ENCODE measurements at regions not wholly inside any gene's neighbourhood (a gene's known extent, or its start where the extent isn't known, plus 50 kb on each side); places are given as distances from the start of the nearest gene placed in this dataset.

DNA sequence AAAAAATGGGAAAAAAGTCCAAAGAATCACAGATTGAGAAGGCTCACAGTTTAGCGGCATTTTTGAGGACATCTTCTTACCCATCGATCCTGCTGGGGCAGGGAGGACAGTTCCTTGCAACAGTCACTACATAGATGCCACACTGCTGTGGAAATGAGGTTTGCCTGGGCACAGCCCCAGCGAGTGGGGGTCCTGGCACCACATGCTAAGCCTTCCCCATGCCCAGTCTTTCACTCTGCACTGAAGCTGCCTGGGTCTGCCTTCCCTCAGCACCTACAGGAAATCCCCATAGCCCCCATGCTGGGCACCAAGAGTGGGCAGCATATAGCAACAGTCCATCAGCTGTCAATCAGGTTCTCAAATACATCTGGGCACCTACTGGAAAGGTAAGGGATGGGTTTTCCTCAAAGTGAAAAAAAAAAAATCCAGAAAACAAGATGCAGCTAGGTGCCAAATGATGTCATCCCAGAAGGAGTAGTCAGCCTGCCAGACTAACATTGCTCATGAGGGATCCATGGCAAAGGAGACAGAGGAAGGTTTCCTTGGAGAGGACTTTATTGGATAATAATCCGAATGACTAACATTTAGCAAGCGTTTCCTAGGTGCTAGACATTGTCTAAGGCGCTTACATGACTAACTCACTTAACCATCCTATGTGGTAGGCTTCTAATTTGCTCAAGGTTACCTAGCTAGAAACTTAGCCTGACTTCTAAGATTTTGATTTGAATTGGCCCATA is 125.7 kb upstream of the CXCL12 start:
- Mint-ChIP-seq H3K4me3 (no peak overlapping the region), H3K36me3 (ENCODE audit: insufficient read depth) (no peaks in the 10 kb centered on the region), H3K4me1 (ENCODE audit: low read depth) (no peaks in the 10 kb centered on the region), H3K27me3 (ENCODE audit: low read depth) (no peaks in the 10 kb centered on the region), H3K9me3 (no peaks in the 10 kb centered on the region)
- ATAC-seq (no peak), DNase-seq (no peak)

DNA sequence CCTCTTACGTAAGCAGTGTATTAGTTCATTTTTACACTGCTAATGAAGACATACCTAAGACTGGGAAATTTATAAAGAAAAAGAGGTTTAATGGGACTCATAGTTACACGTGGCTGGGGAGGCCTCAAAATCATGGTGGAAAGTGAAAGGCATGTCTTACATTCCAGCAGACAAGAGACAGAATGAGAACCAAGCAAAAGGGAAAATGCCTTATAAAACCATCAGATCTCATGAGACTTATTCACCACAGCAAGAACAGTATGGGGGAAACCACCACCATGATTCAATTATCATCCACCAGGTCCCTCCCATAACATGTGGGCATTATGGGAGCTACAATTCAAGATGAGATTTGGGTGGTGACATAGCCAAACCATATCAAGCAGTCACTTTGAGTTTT is 126.3 kb upstream of the CXCL12 start:
- H3K4me1 Mint-ChIP-seq (ENCODE audit: low read depth), result no peaks in the 10 kb centered on the region

DNA sequence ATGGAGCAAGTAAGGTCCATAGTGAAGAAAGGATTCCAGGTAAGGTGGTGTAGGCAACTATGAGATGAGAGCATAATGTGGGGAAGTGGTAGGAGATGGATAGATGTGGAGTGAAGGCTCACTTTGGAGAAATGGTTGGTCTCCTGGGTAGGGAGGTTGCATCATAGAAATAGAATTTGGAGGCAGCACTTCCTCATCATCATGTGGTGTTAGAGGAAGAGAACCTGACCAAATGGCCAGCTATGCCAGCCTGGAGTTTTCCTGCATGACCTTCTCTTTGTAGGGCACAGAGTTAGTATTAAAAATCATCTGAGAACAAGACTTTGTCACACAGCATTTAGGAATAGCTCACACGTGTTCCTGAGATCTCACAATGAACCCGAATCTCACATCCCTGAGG is 126.7 kb upstream of the CXCL12 start:
- Mint-ChIP-seq H3K4me3 (no peak overlapping the region), H3K36me3 (ENCODE audit: insufficient read depth) (no peaks in the 10 kb centered on the region), H3K4me1 (ENCODE audit: low read depth) (no peaks in the 10 kb centered on the region), H3K9me3 (no peaks in the 10 kb centered on the region), H3K27me3 (ENCODE audit: low read depth) (no peaks in the 10 kb centered on the region)
- DNase-seq (no peak), ATAC-seq (no peak)

More for the DNA sequence above, 126.3 kb upstream of the CXCL12 start:
- ATAC-seq (no peak), DNase-seq (no peak)
- no peaks in the 10 kb centered on the region for H3K36me3 Mint-ChIP-seq (ENCODE audit: insufficient read depth)
- H3K27me3 Mint-ChIP-seq (ENCODE audit: low read depth), result no peaks in the 10 kb centered on the region
- no peaks in the 10 kb centered on the region for H3K9me3 Mint-ChIP-seq
- H3K4me3 Mint-ChIP-seq, result no peak overlapping the region

DNA sequence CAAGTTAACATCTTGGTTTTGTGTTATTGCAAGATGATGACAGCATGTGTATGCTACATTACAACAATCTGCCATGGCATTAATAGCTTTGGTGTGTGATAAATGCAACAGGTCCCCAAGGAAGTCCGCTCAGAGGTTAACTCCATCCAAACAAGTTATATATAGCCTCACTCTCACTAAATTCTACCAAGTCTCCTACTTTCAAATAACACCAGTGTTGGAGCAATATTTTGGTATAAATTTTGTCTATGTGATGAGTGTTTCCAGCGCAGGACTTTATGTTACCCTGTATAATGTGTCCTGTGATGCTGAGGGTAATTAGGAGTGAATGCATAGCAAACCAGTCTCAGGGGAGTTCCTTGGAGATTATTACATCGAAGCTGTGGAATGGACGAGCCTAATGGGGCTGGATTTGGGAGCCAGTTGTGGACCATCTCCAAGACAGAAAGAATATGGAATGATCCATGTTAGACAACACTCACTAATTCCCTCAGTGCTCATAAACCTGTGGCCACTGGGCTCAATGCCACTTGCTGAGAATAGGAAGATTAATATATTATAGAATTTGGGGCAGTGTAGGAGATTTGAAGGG is 127.6 kb upstream of the CXCL12 start:
- ATAC-seq, result no peak
- H3K4me1 Mint-ChIP-seq (ENCODE audit: low read depth), result no peaks in the 10 kb centered on the region

DNA sequence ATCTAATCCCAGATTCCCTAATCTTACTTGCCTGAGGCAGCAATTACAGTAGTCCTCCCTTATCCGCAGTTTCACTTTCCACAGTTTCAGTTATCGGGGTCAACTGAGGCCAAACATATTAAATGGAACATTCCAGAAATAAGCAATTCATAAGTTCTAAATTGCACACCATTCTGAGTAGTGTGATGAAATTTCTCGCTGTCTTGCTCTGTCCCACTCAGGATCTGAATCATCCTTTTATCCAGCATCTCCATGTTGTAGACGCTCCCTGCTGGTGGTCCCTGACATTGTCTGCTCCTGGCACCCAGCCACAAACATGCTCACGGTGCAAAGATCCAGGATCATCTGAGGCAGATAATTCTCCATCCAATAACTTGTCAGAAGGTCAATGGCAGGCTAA is 128.7 kb upstream of the CXCL12 start:
- H3K4me1 Mint-ChIP-seq (ENCODE audit: low read depth), result no peaks in the 10 kb centered on the region
- H3K27me3 Mint-ChIP-seq (ENCODE audit: low read depth), result no peaks in the 10 kb centered on the region
- ATAC-seq, result no peak
- no peaks in the 10 kb centered on the region for H3K9me3 Mint-ChIP-seq
- H3K4me3 Mint-ChIP-seq, result no peak overlapping the region
- DNase-seq, result no peak
- no peaks in the 10 kb centered on the region for H3K36me3 Mint-ChIP-seq (ENCODE audit: insufficient read depth)

More for the DNA sequence above, 127.6 kb upstream of the CXCL12 start:
- Mint-ChIP-seq H3K4me3 (no peak overlapping the region), H3K9me3 (no peaks in the 10 kb centered on the region), H3K27me3 (ENCODE audit: low read depth) (no peaks in the 10 kb centered on the region), H3K36me3 (ENCODE audit: insufficient read depth) (no peaks in the 10 kb centered on the region)
- DNase-seq, result no peak

DNA sequence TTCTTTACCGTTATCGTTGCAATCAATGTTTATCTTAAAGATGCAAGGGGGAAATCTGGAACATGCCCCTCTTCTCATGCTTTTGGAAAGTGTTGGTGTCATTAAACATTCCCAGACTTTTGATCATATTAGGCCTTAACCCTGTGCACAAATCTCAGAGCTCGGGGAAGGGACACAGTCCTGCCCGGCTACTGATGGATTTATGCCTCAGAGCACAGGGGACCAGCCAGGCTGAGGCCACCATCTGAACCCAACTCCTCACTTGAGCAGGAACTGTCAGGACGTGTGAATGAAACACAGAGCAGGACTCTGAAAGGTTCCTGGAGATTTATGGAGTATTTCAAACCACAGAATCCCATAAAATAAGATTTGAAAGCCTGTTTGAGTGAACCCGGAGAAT is 132.0 kb upstream of the CXCL12 start:
- no peaks in the 10 kb centered on the region for H3K4me1 Mint-ChIP-seq (ENCODE audit: low read depth)
- no peaks in the 10 kb centered on the region for H3K36me3 Mint-ChIP-seq (ENCODE audit: insufficient read depth)
- no peaks in the 10 kb centered on the region for H3K9me3 Mint-ChIP-seq
- ATAC-seq (no peak), DNase-seq (no peak)
- H3K27me3 Mint-ChIP-seq (ENCODE audit: low read depth), result no peaks in the 10 kb centered on the region
- no peak overlapping the region for H3K4me3 Mint-ChIP-seq

DNA sequence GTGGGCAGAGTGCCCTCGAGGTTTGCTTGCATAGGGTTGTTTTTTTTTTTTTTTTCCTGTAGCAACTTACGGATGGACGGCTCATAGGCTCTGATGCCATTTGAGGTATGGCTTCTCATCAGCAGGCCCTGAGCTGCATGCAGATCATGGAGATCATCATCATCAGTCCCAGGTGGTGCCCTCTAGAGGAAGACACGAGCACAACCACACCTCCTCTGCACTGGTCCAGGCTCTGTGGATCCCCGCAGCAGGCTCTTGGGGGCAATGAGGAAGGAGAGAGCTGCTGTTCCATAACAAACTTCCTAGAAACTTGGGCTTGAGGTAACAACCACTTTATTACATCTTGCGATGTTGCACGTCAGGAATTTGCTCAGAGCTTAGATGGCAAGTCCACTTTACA is 132.7 kb upstream of the CXCL12 start:
- H3K4me3 Mint-ChIP-seq, result no peak overlapping the region
- ATAC-seq (no peak), DNase-seq (no peak)
- H3K9me3 Mint-ChIP-seq, result no peaks in the 10 kb centered on the region
- no peaks in the 10 kb centered on the region for H3K27me3 Mint-ChIP-seq (ENCODE audit: low read depth)
- H3K36me3 Mint-ChIP-seq (ENCODE audit: insufficient read depth), result no peaks in the 10 kb centered on the region
- H3K4me1 Mint-ChIP-seq (ENCODE audit: low read depth), result no peaks in the 10 kb centered on the region

DNA sequence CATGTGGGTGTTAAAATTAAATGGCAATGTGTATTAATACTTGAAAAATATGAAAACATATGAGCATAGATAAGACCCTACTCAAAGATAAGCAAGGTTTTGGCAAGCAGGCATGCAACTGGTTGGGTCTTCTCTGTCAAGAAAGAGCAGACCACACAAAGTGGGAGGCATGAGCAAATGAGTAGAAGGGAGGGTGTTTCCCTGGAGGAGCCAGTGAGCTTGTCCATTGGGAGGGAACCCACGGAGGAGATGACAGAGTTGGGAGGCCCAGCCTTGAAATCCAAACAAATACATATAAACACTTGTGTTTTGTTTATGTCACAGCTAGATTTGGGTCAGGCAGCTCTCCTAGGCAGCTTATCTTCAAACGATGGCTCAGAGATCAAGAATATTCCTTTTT is 134.5 kb upstream of the CXCL12 start:
- no peak for ATAC-seq
- Mint-ChIP-seq H3K36me3 (ENCODE audit: insufficient read depth) (no peaks in the 10 kb centered on the region), H3K9me3 (peaks cover 3% of the 10 kb centered on the region), H3K4me1 (ENCODE audit: low read depth) (no peaks in the 10 kb centered on the region), H3K27me3 (ENCODE audit: low read depth) (no peaks in the 10 kb centered on the region), H3K4me3 (no peak overlapping the region)
- DNase-seq, result no peak

DNA sequence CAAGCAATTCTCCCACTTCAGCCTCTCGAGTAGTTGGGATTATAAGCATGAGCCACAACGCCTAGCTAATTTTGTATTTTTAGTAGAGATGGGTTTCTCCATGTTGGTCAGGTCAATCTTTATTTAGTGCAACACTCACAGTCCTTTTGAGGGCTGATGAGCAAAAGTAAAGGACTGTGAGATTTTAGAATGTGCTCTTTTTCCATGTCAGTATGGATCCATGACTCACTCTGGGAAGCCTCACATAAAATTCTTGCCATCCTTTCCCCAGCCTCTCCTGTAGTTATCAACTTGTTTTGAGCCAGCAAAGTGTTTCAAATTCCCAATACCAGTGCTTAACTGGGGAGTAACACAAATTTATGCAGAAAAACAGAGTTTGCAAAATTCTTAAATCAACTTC is 135.8 kb upstream of the CXCL12 start:
- Mint-ChIP-seq H3K4me3 (no peak overlapping the region), H3K27me3 (ENCODE audit: low read depth) (no peaks in the 10 kb centered on the region), H3K36me3 (ENCODE audit: insufficient read depth) (no peaks in the 10 kb centered on the region), H3K9me3 (peaks cover 11% of the 10 kb centered on the region), H3K4me1 (ENCODE audit: low read depth) (no peaks in the 10 kb centered on the region)
- DNase-seq (no peak), ATAC-seq (no peak)

DNA sequence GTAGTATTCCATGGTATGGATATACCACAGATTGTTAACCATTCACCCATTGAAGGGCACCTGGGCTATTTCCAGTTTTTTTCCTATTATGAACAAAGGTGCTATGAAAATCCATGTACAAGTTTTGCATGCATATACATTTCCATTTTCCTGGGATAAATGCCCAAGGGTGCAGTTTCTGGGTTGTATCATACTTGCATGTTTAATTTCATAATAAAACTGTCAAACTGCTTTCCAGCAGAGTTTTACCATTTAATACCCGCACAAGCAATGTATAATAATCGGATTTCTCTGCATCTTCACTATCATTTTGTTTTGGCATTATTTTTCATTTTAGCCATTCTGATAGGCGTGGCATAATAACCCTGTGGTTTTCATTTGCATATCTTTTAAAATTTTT is 154.3 kb upstream of the CXCL12 start:
- H3K4me3 Mint-ChIP-seq, result no peak overlapping the region
- no peaks in the 10 kb centered on the region for H3K4me1 Mint-ChIP-seq (ENCODE audit: low read depth)
- H3K27me3 Mint-ChIP-seq (ENCODE audit: low read depth), result no peaks in the 10 kb centered on the region
- ATAC-seq (no peak), DNase-seq (no peak)
- H3K36me3 Mint-ChIP-seq (ENCODE audit: insufficient read depth), result no peaks in the 10 kb centered on the region
- peaks cover 25% of the 10 kb centered on the region for H3K9me3 Mint-ChIP-seq

DNA sequence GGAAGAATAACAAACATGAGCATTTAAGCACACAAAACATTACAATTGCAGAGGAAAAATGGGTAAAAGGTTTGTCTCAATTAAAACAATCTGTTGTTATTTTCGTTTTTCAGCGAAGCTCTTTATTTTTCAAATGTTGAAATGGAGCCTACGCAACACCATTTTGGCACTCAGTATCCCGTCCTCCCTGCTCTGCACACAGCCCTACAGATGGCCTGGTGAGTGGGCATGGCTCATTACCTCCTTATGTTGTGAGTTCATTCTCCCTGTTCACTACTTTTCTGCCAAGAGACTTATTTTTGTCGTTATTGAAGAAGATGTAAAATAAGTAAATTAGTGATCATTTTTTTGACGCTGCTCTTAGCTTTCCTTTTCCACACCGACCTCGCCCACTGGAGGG is 167.8 kb upstream of the CXCL12 start:
- peaks cover 21% of the 10 kb centered on the region for H3K9me3 Mint-ChIP-seq
- no peak for ATAC-seq

DNA sequence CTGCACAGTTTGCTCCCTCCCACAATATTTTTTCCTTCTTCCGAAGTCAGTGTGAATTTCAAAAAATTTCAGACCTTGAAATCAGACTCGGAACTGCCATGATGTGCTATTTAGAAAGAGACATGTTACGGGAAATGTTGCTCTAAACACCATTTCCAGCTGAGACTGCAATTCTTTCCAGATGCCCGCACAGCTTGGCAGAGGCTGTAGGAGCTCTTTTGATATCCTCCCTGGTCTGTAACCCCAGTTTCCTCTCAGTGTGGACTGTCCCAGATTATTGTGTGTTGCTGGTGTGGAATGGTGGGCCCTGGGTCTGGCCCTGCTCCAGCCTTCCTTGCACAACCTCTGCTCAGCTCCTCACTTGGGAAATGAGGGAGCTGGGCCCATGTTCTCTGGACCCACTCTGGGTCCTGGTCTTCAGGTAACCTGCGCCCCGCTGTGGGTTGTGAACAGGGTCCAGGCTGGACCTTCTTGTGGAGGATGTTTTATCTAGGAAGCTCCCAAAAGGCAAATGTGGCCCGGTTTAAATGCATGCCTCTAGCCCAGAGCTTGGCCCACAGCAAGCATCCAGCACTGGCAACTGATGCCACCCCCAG is 172.8 kb upstream of the CXCL12 start:
- Mint-ChIP-seq H3K9me3 (no peaks in the 10 kb centered on the region), H3K36me3 (ENCODE audit: insufficient read depth) (no peaks in the 10 kb centered on the region), H3K4me3 (no peak overlapping the region), H3K27me3 (ENCODE audit: low read depth) (no peaks in the 10 kb centered on the region), H3K4me1 (ENCODE audit: low read depth) (no peaks in the 10 kb centered on the region)
- ATAC-seq, result no peak
- DNase-seq, result no peak

More for the DNA sequence above, 167.8 kb upstream of the CXCL12 start:
- H3K27me3 Mint-ChIP-seq (ENCODE audit: low read depth), result no peaks in the 10 kb centered on the region
- H3K4me3 Mint-ChIP-seq, result no peak overlapping the region
- no peaks in the 10 kb centered on the region for H3K4me1 Mint-ChIP-seq (ENCODE audit: low read depth)
- no peak for DNase-seq
- H3K36me3 Mint-ChIP-seq (ENCODE audit: insufficient read depth), result no peaks in the 10 kb centered on the region

DNA sequence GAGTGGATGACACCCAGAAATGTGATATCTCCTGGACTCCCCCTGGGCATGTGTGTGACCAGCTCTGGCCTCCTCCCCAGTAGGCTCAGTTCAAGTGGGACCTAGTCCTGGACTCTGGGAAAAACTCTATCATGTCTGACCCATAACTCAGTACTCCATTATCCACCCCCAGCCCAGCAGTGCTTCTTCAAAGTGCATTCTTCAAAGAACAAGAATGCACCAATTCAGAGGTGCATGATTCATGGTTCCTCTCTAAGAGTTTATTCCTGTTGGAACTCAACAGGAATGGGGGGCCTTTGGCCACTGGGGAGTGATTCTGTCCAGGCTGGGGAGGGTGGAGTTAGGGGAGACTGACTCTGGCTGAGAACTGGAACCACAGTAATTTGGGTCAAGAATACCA is 173.6 kb upstream of the CXCL12 start:
- Mint-ChIP-seq H3K4me3 (no peak overlapping the region), H3K27me3 (ENCODE audit: low read depth) (no peaks in the 10 kb centered on the region), H3K36me3 (ENCODE audit: insufficient read depth) (no peaks in the 10 kb centered on the region), H3K9me3 (no peaks in the 10 kb centered on the region), H3K4me1 (ENCODE audit: low read depth) (no peaks in the 10 kb centered on the region)
- no peak for DNase-seq
- ATAC-seq, result no peak

DNA sequence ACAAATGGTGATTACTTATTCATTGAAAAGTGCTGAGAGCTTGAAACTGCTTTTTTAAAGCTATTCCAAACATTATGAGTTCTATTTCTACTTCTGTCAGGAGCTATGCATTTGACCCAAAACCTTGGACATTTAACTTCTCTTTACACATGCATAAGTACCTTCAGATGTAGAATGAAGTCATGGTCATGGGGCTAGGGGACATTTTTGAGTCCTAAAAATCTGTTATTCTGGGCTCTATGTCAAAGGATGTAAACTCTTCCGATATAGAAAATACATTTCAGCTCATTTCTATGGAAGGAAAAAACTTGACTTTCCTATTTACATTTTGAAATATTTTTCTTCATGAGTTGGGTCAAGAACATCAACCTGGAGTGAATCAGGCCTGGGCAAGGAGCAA is 179.5 kb upstream of the CXCL12 start:
- Mint-ChIP-seq H3K36me3 (ENCODE audit: insufficient read depth) (no peaks in the 10 kb centered on the region), H3K4me3 (no peak overlapping the region), H3K27me3 (ENCODE audit: low read depth) (no peaks in the 10 kb centered on the region), H3K4me1 (ENCODE audit: low read depth) (no peaks in the 10 kb centered on the region), H3K9me3 (no peaks in the 10 kb centered on the region)
- ATAC-seq (no peak), DNase-seq (no peak)

DNA sequence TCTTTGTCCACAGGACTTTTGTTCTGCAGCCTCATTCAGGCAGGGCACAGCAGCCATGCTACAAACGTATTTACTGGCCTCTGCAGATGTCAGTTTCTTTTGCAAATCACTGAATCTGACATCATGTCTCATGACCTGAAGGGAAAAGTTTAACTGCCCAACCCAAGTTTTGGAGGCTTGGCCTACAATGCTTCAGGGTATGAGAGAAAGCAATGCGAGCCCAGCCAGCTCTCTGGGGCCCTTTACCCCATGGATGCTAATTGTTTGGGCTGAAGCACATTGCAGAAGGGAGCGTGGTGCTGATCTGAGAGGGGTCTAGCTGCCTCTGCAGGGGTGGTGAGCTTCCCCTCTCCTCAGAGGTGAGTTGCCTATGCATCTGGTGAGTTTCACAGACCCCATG is 179.9 kb upstream of the CXCL12 start:
- Mint-ChIP-seq H3K36me3 (ENCODE audit: insufficient read depth) (no peaks in the 10 kb centered on the region), H3K9me3 (no peaks in the 10 kb centered on the region), H3K27me3 (ENCODE audit: low read depth) (no peaks in the 10 kb centered on the region), H3K4me1 (ENCODE audit: low read depth) (no peaks in the 10 kb centered on the region), H3K4me3 (no peak overlapping the region)
- ATAC-seq (no peak), DNase-seq (no peak)

Data from activated T-cell treated with anti-CD3 and anti-CD28 coated beads, Interleukin-2, amount 50 U/mL, for 4 hours (primary cell).